SH-SY5Y (cell line): ENCODE measurements at regions not wholly inside any gene's neighbourhood (a gene's known extent, or its start where the extent isn't known, plus 50 kb on each side); places are given as distances from the start of the nearest gene placed in this dataset.

ENCODE experiments used
- GATA2 ChIP-seq: IDR thresholded peaks from 2 replicates; pipeline ENCODE4 v1.6.1; 2011; ENCODE audit warnings: mild to moderate bottlenecking, low read depth, low read length
- GATA3 ChIP-seq: IDR thresholded peaks from 2 replicates; pipeline ENCODE4 v1.6.1; 2011; ENCODE audit warnings: low read depth, mild to moderate bottlenecking, low read length, moderate library complexity

GRCh38 chr16:24677388-24677787 is 52.1 kb upstream of the TNRC6A start:
- TF ChIP-seq GATA2 (no peak), GATA3 (no peak)
